GM21528 (cell line): ENCODE measurements at regions not wholly inside any gene's neighbourhood (a gene's known extent, or its start where the extent isn't known, plus 50 kb on each side); places are given as distances from the start of the nearest gene placed in this dataset.
A peak's percentile ranks its signal among the peaks of the same experiment; 100 is the strongest.
"Not testable (repeated sequence)": the region's sequence is repeated elsewhere in the genome, so short reads cannot be mapped to it uniquely, and the experiment has no call there.

ENCODE experiments used
- ATAC-seq: cut with Tn5 transposase; IDR thresholded peaks from one replicate; pipeline ENCODE4 v1.9.1; 2021; ENCODE audit warnings: mild to moderate bottlenecking, moderate library complexity; ENCODE audit not compliant: unreplicated experiment, low FRiP score

DNA sequence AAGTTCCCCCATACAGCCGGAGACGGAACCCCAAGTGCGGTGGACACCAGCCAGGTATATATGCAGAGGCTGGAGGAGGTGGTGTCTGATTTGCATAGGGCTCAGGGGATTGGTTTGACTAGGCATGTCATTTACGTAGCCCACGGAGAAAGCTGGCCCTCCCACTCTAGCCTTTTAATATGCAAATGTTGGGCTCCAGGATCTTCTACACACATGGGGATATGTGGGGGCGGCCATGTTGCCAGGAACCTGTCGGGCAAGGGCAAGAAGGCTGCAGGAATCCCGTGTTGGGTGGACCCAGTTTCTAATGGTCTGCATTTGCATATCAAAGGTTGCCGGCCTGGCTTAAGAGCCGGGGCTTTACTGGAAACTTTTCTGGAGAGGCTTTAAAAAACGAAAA lies 57.4 kb downstream of the FTHL17 start:
- ATAC-seq = not testable (repeated sequence)

DNA sequence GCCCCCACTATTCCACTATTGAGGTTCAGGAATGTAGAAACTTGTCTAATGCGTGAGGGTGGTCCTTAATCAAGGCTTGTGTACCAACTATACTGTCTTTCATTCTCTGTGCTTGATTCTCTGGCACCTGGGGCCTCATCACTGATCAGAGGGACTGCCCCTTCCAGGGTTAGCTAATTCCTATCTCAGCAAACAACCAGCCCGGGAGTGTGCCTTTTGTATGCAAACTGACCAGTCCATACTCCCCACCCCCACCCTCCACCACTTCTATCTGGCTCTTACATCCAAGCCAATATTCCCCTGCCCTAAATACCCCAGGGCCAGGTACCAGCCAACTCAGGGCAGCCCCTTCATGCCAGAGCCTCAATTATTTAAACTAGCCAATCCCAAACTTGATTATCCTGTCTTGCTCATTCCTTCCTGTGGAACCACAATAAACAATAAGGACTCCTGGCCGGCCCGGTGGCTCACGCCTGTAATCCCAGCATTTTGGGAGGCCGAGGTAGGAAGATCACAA lies 59.3 kb downstream of the FTHL17 start:
- no peak for ATAC-seq

DNA sequence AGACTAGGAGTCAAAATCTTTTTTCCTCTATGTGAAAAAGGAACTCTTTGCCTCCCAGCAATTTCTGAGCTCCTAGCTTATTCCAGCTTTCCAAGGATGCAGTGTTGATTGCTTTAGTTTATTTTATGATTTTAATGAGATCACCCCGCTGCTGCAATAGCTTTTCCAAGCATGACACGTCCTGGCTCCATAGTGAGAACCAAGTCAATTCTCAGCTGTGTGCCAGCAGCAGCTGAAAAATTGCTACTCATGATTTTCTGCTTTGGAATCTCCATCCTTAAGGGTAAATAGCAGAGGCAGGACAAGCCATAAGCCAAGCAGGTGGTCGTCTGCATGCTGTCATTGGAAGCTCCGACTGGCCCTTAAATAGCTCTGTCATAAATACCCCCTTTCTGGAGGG lies 64.5 kb downstream of the FTHL17 start:
- no peak for ATAC-seq

DNA sequence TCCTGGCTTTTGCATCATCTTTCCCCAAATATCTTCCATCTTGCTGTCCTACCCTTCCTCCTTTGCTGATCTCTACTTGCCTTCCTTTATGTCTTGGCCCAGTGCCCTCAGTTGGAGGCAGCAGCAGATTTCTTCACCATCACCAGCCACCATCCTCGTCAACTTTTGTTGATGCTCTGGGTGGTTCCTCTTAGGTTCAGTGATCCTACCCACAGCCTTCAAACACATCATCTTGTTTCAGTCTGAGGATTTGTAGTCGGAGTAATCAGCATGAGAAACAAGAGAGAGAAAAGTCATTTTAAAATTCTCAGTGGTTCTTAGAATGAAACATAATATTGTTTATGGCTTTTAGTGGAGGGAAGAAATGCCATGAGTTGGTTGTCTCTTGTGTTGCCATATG lies 65.8 kb downstream of the FTHL17 start:
- ATAC-seq = no peak

DNA sequence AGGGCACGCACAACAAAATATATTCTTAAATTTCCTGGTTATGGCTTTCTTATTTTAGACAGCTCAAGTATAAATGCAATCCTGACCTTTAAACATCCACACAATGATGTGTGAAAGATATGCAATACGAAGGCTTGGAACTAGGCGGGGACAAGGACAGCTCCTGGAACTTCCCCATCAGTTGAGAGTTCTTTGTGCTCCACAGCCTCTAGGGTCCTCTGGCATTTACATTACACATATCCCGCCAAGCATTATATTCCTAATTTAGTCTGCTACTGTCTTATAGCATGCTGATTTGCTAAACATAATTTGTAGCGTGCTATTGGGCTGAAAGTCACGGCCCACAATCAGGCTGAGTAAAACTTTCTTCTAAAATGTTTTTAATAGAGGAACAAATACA lies 74.4 kb downstream of the FTHL17 start:
- ATAC-seq = no peak

DNA sequence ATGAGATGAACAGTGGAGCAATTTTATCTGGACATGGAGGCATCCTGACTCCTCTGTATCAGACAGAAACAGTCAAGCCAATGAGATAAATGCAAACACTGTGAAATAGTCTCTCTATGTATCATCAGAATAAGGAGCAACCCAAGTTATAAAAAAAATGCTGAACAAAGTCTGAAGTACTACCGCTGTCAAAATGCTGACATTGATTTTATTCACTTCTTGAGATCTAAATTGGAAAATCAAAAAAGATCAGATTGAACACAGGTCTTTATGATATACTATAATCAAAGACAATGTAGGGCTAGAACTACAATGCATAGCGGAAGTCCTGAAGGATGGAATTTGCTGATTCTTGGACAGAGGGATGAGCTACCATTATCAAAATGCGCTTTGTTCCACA lies 76.1 kb downstream of the FTHL17 start:
- ATAC-seq = no peak

DNA sequence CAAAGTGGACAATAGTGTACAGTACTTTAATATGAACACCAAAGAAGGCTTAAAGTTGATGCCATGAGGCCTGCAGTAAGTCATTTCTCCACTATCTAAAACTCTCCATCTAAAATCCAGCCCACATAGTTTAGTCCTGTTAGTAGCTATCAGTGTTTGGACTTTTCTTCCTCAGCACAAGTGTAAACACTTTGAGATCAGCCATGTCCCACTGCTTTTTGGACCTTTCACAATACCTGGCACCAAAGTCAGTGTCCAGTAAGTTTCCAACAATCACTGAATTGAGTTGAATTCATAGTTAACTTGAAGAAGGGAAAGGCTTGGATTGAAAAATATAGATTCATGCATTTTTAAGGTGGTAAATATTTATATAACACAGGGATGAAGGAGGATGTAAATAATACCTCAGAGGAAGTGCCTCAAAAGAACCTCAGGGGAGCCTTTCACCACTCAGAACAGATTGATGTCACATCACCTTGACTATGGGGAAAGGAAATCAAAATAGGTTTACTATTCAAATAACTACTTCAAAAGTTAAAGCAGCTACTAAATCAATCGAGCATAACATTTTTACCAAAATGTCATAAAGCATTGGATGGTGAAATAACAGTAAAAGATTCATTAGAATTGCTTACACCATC lies 76.7 kb downstream of the FTHL17 start:
- ATAC-seq = no peak

DNA sequence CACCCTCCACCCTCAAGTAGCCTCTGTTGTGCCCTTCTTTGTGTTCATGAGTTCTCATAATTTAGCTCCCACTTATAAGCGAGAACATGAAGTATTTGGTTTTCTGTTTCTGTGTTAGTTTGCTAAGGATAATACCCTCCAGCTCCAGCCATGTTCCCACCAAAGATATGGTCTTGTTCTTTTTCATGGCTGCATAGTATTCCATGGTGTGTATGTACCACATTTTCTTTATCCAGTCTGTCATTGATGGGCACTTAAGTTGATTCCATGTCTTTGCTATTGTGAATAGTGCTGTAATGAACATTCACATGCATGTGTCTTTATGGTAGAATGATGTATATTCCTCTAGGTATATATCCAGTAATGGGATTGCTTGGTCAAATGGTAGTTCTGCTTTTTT lies 77.8 kb downstream of the FTHL17 start:
- not testable (repeated sequence) for ATAC-seq

DNA sequence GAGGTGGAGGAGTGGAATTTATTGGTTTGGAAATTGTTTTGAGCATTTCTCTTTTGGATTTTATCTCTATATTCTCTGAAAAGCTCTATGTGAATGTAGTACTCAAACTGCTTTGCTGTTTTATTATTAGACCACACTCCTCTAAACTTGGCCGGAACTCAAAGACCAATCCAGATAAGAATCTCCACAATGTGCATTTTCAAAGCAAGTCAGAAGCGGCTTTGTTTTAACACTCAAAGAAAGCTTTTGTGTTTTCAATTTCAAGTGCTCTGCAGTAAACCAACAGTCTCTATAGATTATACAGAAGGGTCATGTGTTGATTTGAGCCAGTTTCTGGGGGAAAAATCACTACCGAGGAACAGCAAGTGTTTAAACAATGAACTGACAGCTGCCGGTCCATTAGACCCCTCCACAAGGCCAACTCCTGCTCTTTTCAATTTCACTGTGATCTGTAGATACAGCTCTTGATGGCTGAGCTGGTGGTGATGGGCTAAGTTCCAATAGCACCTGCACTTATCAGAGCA lies 79.4 kb downstream of the FTHL17 start:
- ATAC-seq = no peak

DNA sequence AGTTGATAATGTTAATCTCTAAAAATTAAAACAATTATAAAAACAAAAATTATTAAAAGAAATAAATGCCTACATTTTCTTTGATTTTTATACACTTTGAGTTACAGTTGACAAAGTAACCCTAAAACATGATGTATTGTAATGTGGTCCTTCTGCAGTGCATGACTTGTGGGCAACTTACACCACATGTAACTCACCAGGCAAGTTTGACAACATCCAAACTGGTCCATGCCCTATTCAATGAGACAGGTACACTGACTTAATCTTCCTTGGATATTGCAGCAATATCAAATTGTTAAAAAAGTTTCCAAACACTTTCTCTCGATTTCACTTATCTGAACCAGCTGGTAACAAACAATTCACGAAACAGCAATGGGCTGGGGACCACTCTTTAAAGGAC lies 81.5 kb downstream of the FTHL17 start:
- no peak for ATAC-seq

DNA sequence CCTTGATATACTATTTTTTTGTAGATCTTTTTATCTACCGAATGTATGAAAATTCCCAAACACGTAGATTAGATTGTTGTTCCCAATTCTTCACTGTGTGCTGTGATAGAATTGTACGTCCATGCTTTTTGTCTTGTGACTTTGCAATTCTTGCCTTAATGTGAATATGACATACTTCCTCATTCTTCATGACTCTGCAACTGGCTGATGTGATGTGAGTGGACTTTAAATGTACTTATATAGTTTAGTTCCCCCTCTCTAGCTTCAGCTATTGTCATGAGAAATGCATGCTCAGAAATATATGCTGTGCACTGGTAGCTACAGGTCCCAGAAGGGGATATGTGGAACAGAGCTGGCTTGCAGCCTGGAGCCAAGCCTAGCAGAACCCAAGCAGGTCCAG lies 89.4 kb downstream of the FTHL17 start:
- no peak for ATAC-seq

DNA sequence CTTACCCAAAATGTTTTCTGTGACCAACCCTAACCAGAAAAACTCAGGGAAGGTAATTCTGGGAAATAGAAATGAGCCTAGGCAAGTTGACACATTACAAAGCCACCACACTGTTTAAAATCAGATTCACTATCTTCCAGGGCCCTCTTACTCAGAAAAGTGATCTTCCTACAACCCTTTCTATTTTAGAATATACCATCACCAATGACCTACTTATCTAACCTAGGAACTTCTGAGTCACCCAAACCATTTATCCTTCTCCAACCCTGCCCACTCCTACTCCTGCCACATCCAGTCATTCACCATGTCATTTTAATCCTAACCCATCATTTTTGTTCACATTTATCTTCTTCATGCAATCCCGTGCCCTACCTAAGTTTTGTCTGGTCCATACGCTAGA lies 89.9 kb downstream of the FTHL17 start:
- ATAC-seq = no peak

DNA sequence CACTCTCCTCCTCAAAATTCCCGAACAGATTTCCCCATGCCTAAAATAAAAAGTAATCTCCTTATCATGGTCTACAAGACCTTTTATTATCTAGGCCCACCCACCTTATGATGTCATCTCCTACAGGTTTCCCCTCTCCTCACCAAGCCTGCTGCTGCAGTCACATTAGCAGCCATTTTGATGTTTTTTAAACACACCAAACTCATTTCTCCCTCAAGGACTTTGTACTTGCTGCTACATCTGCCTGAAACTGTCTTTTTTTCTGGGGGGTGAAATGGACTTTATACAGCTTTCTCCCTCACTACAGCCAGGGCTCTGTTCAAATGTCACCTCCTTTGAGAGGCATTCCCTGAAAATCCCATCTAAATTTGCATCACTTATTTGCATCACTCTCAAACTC lies 90.2 kb upstream of the TAB3 start:
- no peak for ATAC-seq

DNA sequence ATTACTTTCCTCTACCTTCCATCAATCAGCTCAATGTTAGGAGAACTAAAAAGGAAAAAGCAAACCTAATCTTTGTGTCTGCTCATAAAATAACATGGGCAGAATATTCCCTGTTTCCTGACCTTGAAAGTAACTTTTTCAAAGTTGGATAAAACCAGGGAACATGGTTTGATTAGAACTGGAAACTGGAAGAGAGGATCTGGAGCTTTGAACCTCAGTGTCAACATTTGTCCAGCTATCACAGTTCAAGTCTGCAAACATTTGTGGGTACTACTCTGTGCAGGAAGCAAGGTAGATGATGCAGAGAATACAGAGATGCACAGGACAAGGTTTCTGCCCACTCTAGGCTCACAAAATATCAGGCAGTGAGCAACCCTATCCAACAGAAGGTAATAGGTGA lies 86.4 kb upstream of the TAB3 start:
- ATAC-seq = no peak

DNA sequence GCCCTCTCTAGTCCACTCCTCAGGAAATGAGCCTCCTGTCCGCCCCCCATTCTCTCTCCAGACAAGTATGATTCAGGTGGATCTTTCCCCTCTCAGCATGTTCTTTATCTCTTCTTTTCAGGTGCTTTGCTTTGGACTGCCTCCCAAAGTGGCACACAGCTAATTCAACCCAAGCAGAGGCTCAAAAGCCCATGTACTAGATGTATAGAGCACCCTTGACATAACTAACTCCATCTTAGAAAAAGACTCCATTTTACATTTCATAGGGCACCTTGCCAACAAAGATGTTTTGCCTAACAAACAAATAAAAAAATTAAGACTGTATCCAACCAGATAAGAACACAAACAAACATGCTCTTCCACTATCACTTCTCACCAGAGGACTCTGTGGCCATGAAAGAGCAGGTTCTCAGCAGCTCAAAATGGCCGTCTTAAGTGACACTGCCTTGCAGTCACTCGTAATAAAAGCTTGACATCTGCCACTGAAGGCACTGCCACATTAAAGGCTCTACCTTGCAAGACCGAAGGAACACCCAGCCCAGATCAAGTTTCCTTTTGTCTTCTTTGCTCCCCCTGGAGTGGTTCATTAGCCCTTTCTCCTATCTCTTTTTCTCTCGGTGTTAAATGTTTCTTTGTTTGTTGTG lies 84.9 kb upstream of the TAB3 start:
- no peak for ATAC-seq

DNA sequence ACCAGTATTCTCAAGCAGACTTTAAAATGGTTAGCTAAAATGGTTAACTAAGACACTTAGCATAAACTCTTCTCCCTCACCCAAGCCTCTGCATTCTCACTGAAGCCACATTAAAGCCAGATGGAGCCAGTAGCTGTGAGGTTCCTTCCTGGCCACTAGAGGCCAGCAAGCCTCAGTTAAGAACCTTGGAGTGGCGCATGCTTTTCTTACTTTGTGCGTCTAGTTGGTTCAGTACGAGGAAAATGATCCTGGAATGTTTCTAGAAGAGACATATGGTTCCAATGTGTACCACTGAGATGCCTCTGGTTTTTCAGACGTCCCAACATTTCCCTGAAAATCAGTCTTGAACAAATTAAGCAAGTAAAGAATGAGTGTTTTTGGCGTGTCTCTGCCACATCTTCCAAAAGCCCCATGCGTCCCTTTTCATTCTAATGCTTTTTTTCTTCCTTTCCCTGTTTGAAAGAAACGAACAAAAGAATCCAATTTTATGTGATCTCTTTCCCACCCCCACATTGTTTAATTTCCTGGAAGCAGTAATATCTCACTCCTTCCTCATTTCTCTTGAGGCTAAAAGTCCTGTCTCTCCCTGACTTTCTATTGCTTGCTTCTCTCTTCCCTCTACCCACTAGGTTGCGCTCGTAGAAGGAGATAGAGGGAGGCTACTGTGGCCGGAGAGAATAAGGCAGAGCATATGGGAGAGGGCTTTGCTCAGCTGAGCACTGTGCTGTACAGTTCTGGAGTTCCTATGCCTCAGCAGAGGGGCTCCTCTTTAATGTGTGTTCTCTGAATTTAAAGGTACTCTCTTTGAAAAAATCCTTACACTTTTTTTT lies 82.9 kb upstream of the TAB3 start:
- ATAC-seq = peak; percentile 96

DNA sequence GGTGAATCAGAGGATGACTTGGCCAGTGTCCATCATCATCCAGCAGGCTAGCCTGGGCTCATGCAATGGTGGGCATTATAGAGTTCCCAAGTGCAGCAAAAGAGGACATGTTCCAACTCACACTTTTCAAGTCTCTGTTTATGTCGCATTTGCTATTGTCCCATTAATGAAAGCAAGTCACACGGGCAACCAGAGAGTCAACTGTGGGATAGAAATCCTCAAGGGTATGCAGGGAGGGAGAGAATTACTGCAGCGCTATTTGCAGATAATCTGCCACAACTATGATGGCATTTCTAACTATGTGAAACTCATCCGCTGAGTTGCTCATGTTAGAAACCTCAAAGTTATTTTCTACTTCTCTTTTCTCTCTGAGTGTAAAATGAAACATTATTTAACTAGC lies 78.5 kb upstream of the TAB3 start:
- ATAC-seq = no peak

DNA sequence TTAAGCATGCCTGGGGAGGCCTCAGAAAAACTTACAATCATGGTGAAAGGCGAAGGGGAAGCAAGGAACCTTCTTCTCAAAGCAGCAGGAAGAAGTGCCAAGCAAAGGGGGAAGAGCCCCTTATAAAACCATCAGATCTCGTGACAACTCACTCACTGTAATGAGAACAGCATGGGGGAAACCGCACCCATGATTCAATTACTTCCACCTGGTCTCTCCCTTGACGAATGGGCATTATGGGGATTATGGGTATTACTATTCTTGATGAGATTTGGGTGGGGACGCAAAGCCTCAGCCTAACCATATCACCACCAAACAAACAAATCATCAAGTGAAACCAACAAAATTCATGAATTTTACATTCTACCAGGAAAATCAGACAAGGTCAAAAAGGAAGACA lies 76.7 kb upstream of the TAB3 start:
- ATAC-seq = no peak

DNA sequence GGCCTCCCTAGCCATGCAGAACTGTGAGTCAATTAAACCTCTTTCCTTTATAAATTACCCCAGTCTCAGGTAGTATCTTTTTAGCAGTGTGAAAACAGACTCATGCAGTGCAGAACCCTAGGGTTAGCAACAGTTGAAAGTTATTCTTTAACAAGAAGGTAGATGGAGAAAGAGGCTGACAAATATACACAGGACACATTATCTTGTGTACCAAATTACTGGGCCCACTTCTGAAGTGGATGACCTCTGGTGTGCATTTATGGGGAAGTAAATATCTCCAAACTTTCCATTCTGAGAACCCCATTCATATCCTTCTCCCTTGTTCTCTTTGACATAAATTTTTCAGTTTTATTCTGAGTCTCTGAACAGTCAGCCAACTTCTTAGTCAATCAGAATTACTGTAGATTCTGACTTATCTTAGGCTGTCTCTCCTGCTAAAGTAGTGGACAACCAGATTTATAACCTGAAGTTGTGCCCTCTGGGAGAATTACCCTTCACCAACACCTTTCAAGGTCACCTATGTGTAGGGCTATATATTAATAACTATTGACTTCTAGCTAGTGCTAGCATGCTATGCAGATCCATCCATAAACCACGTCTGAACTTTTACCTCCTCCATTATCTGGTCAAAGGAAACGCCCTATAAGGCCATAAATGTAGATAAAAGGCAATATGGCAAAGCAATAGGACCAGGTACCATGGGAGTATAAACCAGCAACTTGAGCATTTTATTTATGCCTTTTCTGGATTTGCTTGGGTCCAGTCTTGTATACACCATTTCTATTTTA lies 72.5 kb upstream of the TAB3 start:
- ATAC-seq = no peak

DNA sequence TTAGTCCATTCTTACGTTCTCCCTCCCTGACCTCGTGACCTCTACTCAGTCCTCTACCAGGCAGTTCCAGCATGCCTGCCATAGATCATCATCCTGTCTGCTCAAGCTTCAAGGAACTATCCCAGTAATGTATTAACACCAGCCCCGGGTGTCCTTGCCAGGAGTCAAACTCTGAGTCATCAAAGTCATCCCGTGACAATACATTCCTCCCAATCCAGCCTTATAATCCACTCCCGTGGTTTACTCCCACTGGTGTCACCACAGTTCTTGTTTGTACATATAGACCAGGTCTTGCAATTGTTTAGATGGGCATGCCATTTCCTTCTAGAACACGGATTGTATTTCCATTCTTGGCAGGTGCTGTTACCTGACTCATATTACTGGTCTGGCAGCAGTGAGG lies 68.7 kb upstream of the TAB3 start:
- ATAC-seq = no peak

DNA sequence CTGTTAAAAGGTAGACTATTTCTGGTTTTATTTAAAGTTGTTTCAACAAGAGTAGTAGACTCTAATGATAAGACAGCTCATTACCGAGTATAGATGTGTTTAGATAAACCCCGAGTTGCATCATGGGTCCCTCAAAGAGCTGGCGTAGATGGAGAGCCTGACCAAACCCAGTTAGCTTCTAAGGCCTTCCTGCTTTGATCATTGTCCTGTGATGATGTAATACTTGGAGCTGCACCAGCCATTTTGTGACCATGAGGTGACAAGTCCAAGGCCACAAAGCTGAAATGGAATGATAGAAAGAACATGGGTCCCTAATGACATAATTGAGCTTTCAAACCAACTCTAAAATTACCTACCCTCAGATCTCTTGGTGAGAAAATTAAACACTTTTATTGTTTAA lies 66.6 kb upstream of the TAB3 start:
- ATAC-seq = no peak
